Kasumi-1 (cell line): ENCODE measurements at regions not wholly inside any gene's neighbourhood (a gene's known extent, or its start where the extent isn't known, plus 50 kb on each side); places are given as distances from the start of the nearest gene placed in this dataset.

Experiments
- DNase-seq, 2 experiments: peaks; one replicate each; lab custom pipeline; 2025; lab: John Stamatoyannopoulos, UW

GRCh38 chr11:11078344-11079086 lies 220.7 kb upstream of the ZBED5 start:
- peak in 1 of 2 experiments; percentile 3 for DNase-seq

DNA sequence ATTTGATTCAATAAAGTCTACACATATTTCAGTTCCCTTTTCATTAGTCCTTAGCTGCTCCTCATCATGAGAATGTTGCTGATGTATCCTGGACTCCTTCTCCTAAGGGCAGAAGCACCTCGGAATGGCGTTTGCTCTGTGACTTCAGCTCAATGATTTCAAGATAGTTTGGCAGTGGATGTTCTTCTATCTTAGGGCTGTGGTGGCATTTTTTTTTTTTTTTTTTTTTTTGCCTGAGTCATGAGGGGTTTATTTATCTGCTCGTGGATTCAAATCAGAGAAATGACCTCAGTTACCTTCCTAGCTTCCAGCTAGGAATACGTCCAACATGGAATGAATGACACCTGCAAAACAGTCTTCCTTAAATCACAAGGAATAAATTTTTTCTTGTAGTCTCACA lies 220.0 kb upstream of the ZBED5 start:
- no peak for DNase-seq

DNA sequence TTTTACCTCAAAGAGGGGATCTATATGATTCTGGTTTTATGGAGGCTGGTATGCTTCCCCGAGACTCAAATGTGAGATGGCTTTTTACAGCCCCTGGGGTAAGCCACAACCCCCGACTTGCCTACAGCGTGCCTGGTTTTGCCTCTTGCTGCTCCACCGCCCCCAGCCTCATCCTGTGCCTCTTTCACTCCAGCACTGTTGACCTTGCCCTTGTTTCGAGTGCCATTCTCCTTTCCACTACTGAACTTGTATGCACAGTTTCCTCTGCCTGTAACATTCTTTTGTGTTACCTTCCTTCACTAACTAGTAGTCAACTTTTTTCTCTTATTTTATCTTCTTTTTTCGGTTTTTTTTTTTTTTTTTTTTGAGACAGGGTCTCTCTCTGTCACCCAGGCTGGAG lies 219.0 kb upstream of the ZBED5 start:
- DNase-seq, result no peak

GRCh38 chr11:11076276-11076675 lies 218.4 kb upstream of the ZBED5 start:
- no peak for DNase-seq

DNA sequence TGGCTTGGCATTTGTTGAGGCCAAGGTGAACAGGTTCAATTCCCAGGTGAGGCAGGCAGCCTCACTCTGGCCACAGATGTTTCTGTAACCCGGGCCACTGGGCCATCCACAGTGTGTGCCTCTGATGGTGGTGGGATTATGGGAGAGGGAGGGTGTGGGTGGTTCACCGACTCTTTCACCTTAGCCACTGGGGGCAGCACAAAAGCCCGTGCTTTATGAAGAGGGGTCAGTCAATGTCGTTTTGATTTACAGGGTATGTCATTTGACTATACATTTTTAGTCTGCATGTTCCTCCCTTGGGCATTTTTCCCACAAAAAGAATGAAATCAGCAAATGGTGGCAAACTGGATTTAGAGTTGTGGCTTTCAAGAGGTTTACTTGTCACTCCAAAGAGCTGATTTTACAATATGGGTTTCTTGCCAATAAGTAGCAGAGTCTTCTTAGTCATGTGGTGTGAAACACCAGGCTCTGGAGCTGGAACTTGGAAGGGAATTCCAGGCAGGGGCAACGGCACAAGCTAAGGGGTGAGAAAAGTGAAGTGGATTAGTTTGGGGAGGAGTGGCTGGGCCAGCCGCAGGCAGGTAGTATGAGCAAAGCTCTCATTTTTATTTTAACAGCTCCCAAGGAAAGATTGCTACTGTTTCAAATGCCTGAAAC lies 217.8 kb upstream of the ZBED5 start:
- DNase-seq, result no peak

DNA sequence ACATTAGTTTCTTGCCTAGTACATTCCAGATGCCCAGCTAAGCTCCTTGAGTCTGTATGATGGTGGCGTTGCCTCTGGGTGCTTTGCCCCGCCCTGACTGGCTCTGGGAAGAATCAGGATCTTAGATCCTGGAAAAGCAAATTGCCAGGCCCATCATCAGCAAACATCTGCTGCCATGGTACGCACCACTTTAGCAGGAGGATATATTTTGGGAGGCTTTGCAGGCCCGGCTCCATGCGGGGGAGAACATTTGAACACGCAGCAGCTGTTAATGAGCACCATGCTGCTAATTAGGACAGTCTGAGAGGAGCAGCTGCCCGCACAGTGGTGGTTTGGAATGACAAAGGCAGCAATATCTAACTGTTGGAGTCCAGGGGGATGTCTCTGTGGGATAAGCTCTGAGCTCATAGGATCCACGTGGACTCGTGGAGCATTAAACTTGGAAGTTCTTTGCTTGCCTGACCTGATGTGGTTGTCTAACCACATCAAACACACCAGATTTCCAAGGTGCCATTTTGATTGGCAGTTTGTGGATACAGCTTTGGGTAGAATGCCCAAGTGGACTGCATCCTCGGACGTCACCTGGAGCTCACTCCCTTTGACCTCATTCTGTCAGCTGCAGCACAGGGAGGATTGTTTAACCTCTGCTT lies 217.0 kb upstream of the ZBED5 start:
- no peak for DNase-seq

- no peak for DNase-seq
Measured at GRCh38 chr11:11073996-11074395, 216.1 kb upstream of the ZBED5 start.

DNA sequence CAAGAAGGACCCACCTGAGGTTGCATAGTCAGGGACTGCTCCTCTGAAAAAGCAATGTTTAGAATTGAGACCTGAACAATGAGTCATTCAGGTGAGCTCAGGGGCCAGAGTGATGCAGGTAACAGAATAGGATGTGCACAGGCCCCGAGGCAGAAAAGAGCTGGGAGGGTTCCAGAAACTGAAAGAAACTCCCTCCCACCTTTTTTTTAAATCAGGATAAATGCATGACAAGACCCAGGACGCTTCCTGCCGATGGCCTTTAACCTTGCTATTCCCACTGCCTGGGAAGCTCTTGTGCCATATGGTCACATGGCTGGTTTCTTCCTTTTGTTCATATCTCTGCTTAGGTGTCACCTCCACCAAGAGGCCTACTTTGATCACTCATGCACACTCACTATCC lies 214.2 kb upstream of the ZBED5 start:
- no peak for DNase-seq

GRCh38 chr11:11071486-11071885 lies 213.6 kb upstream of the ZBED5 start:
- no peak for DNase-seq

DNA sequence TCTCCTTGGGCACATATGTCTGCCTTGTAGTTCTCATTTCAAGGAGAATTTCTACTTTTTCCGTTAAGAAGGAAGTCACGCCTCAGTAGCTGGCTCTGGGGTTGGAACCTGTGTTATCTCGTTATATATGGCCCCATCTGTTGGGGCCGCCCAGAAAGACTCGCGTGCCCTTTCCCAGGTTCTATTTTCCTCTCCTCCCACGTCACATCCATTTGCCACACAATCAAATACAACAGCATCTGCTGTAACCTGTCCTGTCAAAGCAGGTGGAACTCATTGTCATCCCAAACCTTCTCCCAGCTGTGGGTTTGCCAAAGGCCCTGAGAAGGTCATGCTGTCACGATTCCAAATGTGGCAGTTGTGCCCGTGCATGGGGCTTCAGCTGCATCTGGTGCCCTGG lies 213.1 kb upstream of the ZBED5 start:
- DNase-seq, result no peak

GRCh38 chr11:11069841-11070835 lies 212.3 kb upstream of the ZBED5 start:
- no peak for DNase-seq

- DNase-seq, result no peak
Measured at GRCh38 chr11:11068113-11068512, 210.3 kb upstream of the ZBED5 start.

GRCh38 chr11:11065396-11065795 lies 207.5 kb upstream of the ZBED5 start:
- no peak for DNase-seq

DNA sequence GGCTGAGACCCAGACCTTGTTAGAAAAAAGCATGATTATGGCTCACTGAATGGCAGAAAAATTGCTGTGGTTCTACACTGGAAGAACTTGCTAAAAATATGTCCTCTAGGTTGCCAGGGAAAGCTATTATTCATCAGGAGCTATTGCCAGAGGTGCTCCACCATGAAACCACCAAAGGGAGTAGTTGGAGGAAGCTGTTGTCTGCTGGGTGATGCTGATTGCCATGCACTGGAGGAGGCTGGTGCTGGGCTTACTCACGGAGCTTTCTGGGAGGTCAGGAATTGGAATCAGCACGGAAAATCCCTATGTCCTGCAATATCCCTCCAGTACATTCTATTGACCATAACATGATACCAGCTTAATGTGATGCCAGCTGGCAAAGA lies 199.6 kb upstream of the ZBED5 start:
- no peak for DNase-seq

DNA sequence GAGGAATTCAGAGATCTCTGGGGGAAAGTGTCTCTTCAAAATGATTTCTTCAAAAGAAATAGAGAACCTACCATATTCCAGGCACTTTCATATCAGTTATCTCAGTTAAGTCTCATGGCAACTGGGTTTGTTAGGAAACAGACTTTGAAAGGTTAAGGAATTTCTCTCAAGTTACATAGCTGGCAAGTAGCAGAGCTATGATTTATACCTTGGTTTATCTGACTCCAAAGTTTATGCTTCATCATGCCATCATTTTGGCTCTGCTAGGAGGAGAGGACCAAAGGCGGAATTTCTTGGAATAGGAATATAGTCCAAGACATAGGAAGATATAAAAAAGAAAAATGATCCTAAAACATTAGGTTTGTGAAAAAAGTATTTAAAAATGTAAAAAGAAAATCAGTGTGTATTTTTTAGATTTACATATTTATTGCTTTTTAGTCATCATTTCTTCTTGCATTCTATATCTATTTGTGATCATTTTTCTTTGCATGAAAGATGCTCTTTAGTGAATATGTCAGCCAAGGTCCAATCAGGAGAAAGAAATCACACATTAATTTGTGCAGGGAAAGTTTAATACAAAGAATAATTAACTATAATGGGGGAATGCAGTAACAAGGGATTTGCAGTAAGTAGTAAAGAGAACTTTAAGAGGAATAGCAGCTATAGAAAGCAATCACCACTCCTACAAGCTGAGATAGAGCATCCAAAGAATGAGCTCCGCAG lies 199.1 kb upstream of the ZBED5 start:
- DNase-seq, result no peak

GRCh38 chr11:11056316-11056715 lies 198.5 kb upstream of the ZBED5 start:
- DNase-seq, result no peak

GRCh38 chr11:11047851-11048610 lies 190.2 kb upstream of the ZBED5 start:
- no peak for DNase-seq

DNA sequence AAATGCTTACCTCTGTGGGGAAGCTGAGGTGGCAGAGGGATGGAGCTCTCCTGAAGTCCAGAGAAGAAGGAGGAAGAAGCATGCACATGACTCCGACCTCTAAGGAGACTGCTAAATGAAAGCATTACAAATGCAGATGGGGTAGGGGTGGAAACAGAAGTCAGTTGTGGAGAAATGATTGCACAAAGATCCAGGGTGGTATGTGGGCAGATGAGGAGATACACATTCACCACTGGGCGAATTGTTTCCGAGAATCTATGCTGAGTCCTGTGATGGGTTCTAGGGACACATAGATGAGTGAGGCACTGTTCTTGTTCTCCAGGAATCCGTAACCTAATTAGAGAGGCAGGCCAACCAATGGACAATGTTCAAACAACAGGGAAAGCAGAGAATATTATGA lies 188.9 kb upstream of the ZBED5 start:
- no peak for DNase-seq

- DNase-seq, result no peak
Measured at GRCh38 chr11:11045156-11045930, 187.5 kb upstream of the ZBED5 start.
